ENCODE measurements at regions not wholly inside any gene's neighbourhood (a gene's known extent, or its start where the extent isn't known, plus 50 kb on each side); places are given as distances from the start of the nearest gene placed in this dataset.

GRCh38 chr11:33507967-33508366, 192.7 kb downstream of the C11orf91 start:
- TF ChIP-seq EZH2 (IDR thresholded peaks at IDR 0.05; ENCODE audit: borderline replicate concordance, insufficient read depth, low read depth, low read length, poor library complexity, severe bottlenecking) (no peak), CTCF (IDR thresholded peaks at IDR 0.05) (no peak)
- Histone ChIP-seq H3K4me2 (replicated peaks; ENCODE audit: low read depth, low read length, poor library complexity, severe bottlenecking) (no peak overlapping the region), H3K4me3 (ENCODE audit: control extremely low read depth in 1 of 5, extremely low read depth in 1 of 5, insufficient read depth in 1 of 5, low read depth in 2 of 5, low read length in 4 of 5) (no peak overlapping the region), H3K4me1 (ENCODE audit: control insufficient read depth in 2 of 2, insufficient read depth in 2 of 2, low read length in 2 of 2) (no peaks in the 10 kb centered on the region), H3K27me3 (replicated peaks in 1 of 4; ENCODE audit: control extremely low read depth in 1 of 4, control insufficient read depth in 3 of 4, insufficient read depth in 4 of 4, low read length in 3 of 4) (peaks cover 0 to 2% (median 0%) of the 10 kb centered on the region in 4 experiments), H3K9ac (ENCODE audit: low read length) (no peak overlapping the region), H4K20me1 (ENCODE audit: control insufficient read depth, insufficient read depth, low read length, poor library complexity, severe bottlenecking) (no peaks in the 10 kb centered on the region), H3K36me3 (replicated peaks in 1 of 2; ENCODE audit: control extremely low read depth in 1 of 2, control insufficient read depth in 1 of 2, extremely low read depth in 1 of 2, insufficient read depth in 2 of 2, low read length in 1 of 2) (no peaks in the 10 kb centered on the region), H3K9me3 (ENCODE audit: control extremely low read depth in 1 of 3, control insufficient read depth in 2 of 3, insufficient read depth in 1 of 3, low read length in 2 of 3) (peaks cover 0 to 3% (median 0%) of the 10 kb centered on the region in 3 donors), H3K79me2 (ENCODE audit: control insufficient read depth, insufficient read depth, low read length) (no peaks in the 10 kb centered on the region), H2AFZ (ENCODE audit: insufficient read depth, low read depth, low read length, poor library complexity, severe bottlenecking) (no peak overlapping the region), H3K27ac (ENCODE audit: low read length in 2 of 2) (no peak overlapping the region)
- ATAC-seq (ENCODE audit: low read depth), result no peak
- H3K4me3 Mint-ChIP-seq, result no peak overlapping the region
- H3K4me1 Mint-ChIP-seq, result no peaks in the 10 kb centered on the region
- ChIA-PET CTCF (no interaction called here), POLR2A (no interaction called here)
- 20% methylated on average over 1 of the region's 3 CpGs for WGBS (ENCODE audit: insufficient coverage)
- no peaks in the 10 kb centered on the region for H3K9me3 Mint-ChIP-seq (ENCODE audit: insufficient read depth)
- intact Hi-C loops (cut with micrococcal nuclease), result no loop called here
- peaks cover 22% of the 10 kb centered on the region for H3K27me3 Mint-ChIP-seq
- no peak overlapping the region for H3K27ac Mint-ChIP-seq
- DNase-seq, result no peak

GRCh38 chr11:33507356-33507755, 193.3 kb downstream of the C11orf91 start:
- Histone ChIP-seq H3K4me3 (ENCODE audit: control extremely low read depth in 1 of 5, extremely low read depth in 1 of 5, insufficient read depth in 1 of 5, low read depth in 2 of 5, low read length in 4 of 5) (no peak overlapping the region), H4K20me1 (ENCODE audit: control insufficient read depth, insufficient read depth, low read length, poor library complexity, severe bottlenecking) (no peaks in the 10 kb centered on the region), H2AFZ (ENCODE audit: insufficient read depth, low read depth, low read length, poor library complexity, severe bottlenecking) (no peak overlapping the region), H3K79me2 (ENCODE audit: control insufficient read depth, insufficient read depth, low read length) (no peaks in the 10 kb centered on the region), H3K4me1 (ENCODE audit: control insufficient read depth in 2 of 2, insufficient read depth in 2 of 2, low read length in 2 of 2) (no peaks in the 10 kb centered on the region), H3K9me3 (ENCODE audit: control extremely low read depth in 1 of 3, control insufficient read depth in 2 of 3, insufficient read depth in 1 of 3, low read length in 2 of 3) (peaks cover 0 to 3% (median 0%) of the 10 kb centered on the region in 3 donors), H3K36me3 (replicated peaks in 1 of 2; ENCODE audit: control extremely low read depth in 1 of 2, control insufficient read depth in 1 of 2, extremely low read depth in 1 of 2, insufficient read depth in 2 of 2, low read length in 1 of 2) (no peaks in the 10 kb centered on the region), H3K9ac (ENCODE audit: low read length) (no peak overlapping the region), H3K4me2 (replicated peaks; ENCODE audit: low read depth, low read length, poor library complexity, severe bottlenecking) (no peak overlapping the region), H3K27ac (ENCODE audit: low read length in 2 of 2) (no peak overlapping the region), H3K27me3 (replicated peaks in 1 of 4; ENCODE audit: control extremely low read depth in 1 of 4, control insufficient read depth in 3 of 4, insufficient read depth in 4 of 4, low read length in 3 of 4) (peaks cover 0 to 2% (median 0%) of the 10 kb centered on the region in 4 experiments)
- DNase-seq (no peak), ATAC-seq (ENCODE audit: low read depth) (no peak)
- H3K4me1 Mint-ChIP-seq, result no peaks in the 10 kb centered on the region
- intact Hi-C loops (cut with micrococcal nuclease), result no loop called here
- ChIA-PET POLR2A (no interaction called here), CTCF (no interaction called here)
- H3K4me3 Mint-ChIP-seq, result no peak overlapping the region
- no peaks in the 10 kb centered on the region for H3K9me3 Mint-ChIP-seq (ENCODE audit: insufficient read depth)
- no peak overlapping the region for H3K27ac Mint-ChIP-seq
- peaks cover 18% of the 10 kb centered on the region for H3K27me3 Mint-ChIP-seq
- WGBS (ENCODE audit: insufficient coverage), result 43% methylated on average over 1 of the region's 3 CpGs
- TF ChIP-seq EZH2 (IDR thresholded peaks at IDR 0.05; ENCODE audit: borderline replicate concordance, insufficient read depth, low read depth, low read length, poor library complexity, severe bottlenecking), result no peak
- no peak for TF ChIP-seq CTCF (IDR thresholded peaks at IDR 0.05)

Data from B cell (primary cell).